Gastroesophageal sphincter (tissue), 4 donors: ENCODE measurements at regions not wholly inside any gene's neighbourhood (a gene's known extent, or its start where the extent isn't known, plus 50 kb on each side); places are given as distances from the start of the nearest gene placed in this dataset.

Experiments used
- ATAC-seq: fragments of 150-250 bp; one replicate; pipeline ENCODE4 v1.9.1; 2016; ENCODE audit warnings: mild to moderate bottlenecking, moderate library complexity
- H3K27ac ChIP-seq, 4 donors: fragments of 200-600 bp; sonication (generic) in 3 of 4; 1 replicate in 3 of 4; 2 replicates in 1 of 4; pipeline ENCODE4 v1.5.1; 2016 to 2019
- H3K27me3 ChIP-seq: fragments of 200-600 bp; sonication (generic); one replicate; pipeline ENCODE4 v1.5.1; 2019
- H3K36me3 ChIP-seq, 2 donors: fragments of 200-600 bp; sonication (generic); one replicate each; pipeline ENCODE4 v1.5.1; 2019; ENCODE audit warnings: control low read depth in 1 of 2
- H3K4me1 ChIP-seq, 3 donors: fragments of 200-600 bp; sonication (generic); 1 replicate in 2 of 3; 2 replicates in 1 of 3; pipeline ENCODE4 v1.5.1; 2016 to 2019; ENCODE audit warnings: control low read depth in 2 of 3
- H3K4me3 ChIP-seq, 2 donors: fragments of 200-600 bp; sonication (generic); one replicate each; pipeline ENCODE4 v1.5.1; 2019; ENCODE audit warnings: mild to moderate bottlenecking in 1 of 2, moderate library complexity in 1 of 2
- H3K9me3 ChIP-seq, 3 donors: fragments of 200-600 bp; sonication (generic); one replicate each; pipeline ENCODE4 v1.5.1; 2017 to 2019; ENCODE audit warnings: control low read depth in 2 of 3
- CTCF ChIP-seq, 4 experiments: fragments of 200-600 bp in 2 of 4; fragments of 450-650 bp in 2 of 4; sonication (generic) in 1 of 4; IDR thresholded peaks; one replicate each; pipeline ENCODE4 v1.5.1; 2017 to 2019; ENCODE audit warnings: antibody characterized with exemption in 4 of 4, mild to moderate bottlenecking in 2 of 4, moderate library complexity in 2 of 4
- EP300 ChIP-seq: sonication (generic); formaldehyde crosslinking; IDR thresholded peaks from one replicate; pipeline ENCODE4 v1.6.1; 2017; ENCODE audit warnings: antibody characterized with exemption, mild to moderate bottlenecking
- POLR2A ChIP-seq, 2 donors: fragments of 450-650 bp; IDR thresholded peaks; one replicate each; pipeline ENCODE4 v1.6.1; 2017; ENCODE audit warnings: antibody characterized with exemption in 2 of 2, mild to moderate bottlenecking in 2 of 2, moderate library complexity in 1 of 2
- POLR2AphosphoS5 ChIP-seq: sonication (generic); formaldehyde crosslinking; IDR thresholded peaks from one replicate; pipeline ENCODE4 v1.6.1; 2017; ENCODE audit warnings: antibody characterized with exemption
- WGBS, 2 donors: methylation state at CpG; one replicate each; pipeline ENCODE4 v1.1.5; 2018; ENCODE audit warnings: low coverage in 1 of 2; 5-methylcytosine and 5-hydroxymethylcytosine counted together

GRCh38 chr12:125262851-125263250 is 197.6 kb downstream of the AACS start:
- TF ChIP-seq EP300 (no peak), POLR2AphosphoS5 (no peak), POLR2A (IDR thresholded peaks at IDR 0.05) (no peak), CTCF (IDR thresholded peaks at IDR 0.05) (no peak)
- Histone ChIP-seq H3K9me3 (peaks cover 0 to 4% (median 0%) of the 10 kb centered on the region in 3 donors), H3K4me3 (no peak overlapping the region), H3K4me1 (no peaks in the 10 kb centered on the region), H3K36me3 (no peaks in the 10 kb centered on the region), H3K27ac (no peak overlapping the region), H3K27me3 (peaks cover 14% of the 10 kb centered on the region)
- no peak for ATAC-seq
- WGBS, 2 donors: 43 to 66% methylated on average over 3 to 4 of the region's 4 CpGs

DNA sequence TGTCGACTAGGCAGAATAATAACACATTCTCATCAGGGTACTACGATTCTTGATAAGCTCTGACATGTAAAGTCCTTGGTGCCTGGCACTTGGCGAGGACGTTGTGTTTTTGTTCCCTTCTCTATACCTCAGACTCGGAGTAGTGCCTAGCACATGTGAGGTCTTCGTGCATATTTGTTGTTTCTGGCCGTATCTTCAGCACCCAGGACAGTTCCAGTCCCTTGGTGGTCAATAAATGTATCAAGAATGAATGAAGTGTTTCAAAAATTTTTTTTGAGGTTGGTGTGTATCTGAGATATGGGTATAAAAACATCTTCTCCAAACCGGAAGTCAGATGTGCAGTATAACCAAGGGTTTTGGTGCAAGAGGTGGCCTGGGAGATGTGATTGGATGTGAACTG is 198.2 kb downstream of the AACS start:
- Histone ChIP-seq H3K27ac (no peak overlapping the region), H3K36me3 (no peaks in the 10 kb centered on the region), H3K4me1 (no peaks in the 10 kb centered on the region), H3K9me3 (no peaks in the 10 kb centered on the region), H3K4me3 (no peak overlapping the region), H3K27me3 (peaks cover 12% of the 10 kb centered on the region)
- no peak for ATAC-seq
- TF ChIP-seq POLR2A (IDR thresholded peaks at IDR 0.05) (no peak), EP300 (no peak)
- WGBS, 2 donors: 85 to 90% methylated on average over 5 to 8 of the region's 8 CpGs

GRCh38 chr12:125267114-125267513 is 201.9 kb downstream of the AACS start:
- Histone ChIP-seq H3K4me1 (no peaks in the 10 kb centered on the region), H3K9me3 (no peaks in the 10 kb centered on the region), H3K27ac (no peak overlapping the region), H3K36me3 (no peaks in the 10 kb centered on the region), H3K27me3 (peaks cover 17% of the 10 kb centered on the region), H3K4me3 (no peak overlapping the region)
- WGBS, 2 donors: 77% methylated on average over 5 of the region's 5 CpGs; no CpG with 5 or more reads in 1 of the 2 donors
- TF ChIP-seq EP300: no peak
- no peak for TF ChIP-seq CTCF (IDR thresholded peaks at IDR 0.05)
- no peak for TF ChIP-seq POLR2A (IDR thresholded peaks at IDR 0.05)
- TF ChIP-seq POLR2AphosphoS5: no peak
- ATAC-seq: no peak

- ATAC-seq: no peak
- Histone ChIP-seq H3K36me3 (no peaks in the 10 kb centered on the region), H3K27me3 (peaks cover 22% of the 10 kb centered on the region), H3K4me1 (no peaks in the 10 kb centered on the region), H3K9me3 (no peaks in the 10 kb centered on the region), H3K27ac (no peak overlapping the region), H3K4me3 (no peak overlapping the region)
- WGBS, 2 donors: 20 to 36% methylated on average over 2 to 3 of the region's 5 CpGs
- no peak for TF ChIP-seq CTCF (IDR thresholded peaks at IDR 0.05)
Measured at GRCh38 chr12:125269276-125269675, 204.0 kb downstream of the AACS start.

DNA sequence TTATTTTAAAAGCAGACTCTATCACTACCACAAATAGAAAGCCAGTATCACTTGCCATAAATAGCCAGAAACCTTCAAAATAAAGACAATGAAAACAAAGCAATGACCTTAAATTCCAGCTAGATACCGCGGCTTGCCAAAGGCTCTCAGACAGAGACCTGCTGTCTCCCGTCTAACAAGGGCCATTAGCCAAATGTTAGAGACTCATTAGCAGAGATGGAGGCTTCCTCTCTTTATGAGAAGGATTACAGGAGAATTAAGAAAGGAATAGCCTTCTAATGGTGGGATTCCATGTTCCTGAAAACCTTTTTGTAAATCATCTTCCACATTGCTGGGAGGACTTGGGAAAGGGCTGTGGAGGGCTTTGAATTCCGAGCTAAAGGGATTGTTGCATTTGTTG is 206.7 kb downstream of the AACS start:
- TF ChIP-seq POLR2AphosphoS5 (no peak), CTCF (IDR thresholded peaks at IDR 0.05) (no peak), POLR2A (IDR thresholded peaks at IDR 0.05) (no peak), EP300 (no peak)
- Histone ChIP-seq H3K36me3 (no peaks in the 10 kb centered on the region), H3K4me3 (no peak overlapping the region), H3K4me1 (no peaks in the 10 kb centered on the region), H3K27ac (no peak overlapping the region), H3K27me3 (peaks cover 30% of the 10 kb centered on the region), H3K9me3 (no peaks in the 10 kb centered on the region)
- ATAC-seq: no peak
- WGBS, 2 donors: 23 to 30% methylated on average over 4 of the region's 4 CpGs
